SW480 (cell line): ENCODE measurements at regions not wholly inside any gene's neighbourhood (a gene's known extent, or its start where the extent isn't known, plus 50 kb on each side); places are given as distances from the start of the nearest gene placed in this dataset.

Source experiments
- DNase-seq: peaks from one replicate; pipeline ENCODE4 v3.0.0-alpha.2; 2016; ENCODE audit warnings: low spot score

- no peak for DNase-seq
Measured at GRCh38 chr16:7093511-7093910, 239.1 kb upstream of the RBFOX1 start.

DNA sequence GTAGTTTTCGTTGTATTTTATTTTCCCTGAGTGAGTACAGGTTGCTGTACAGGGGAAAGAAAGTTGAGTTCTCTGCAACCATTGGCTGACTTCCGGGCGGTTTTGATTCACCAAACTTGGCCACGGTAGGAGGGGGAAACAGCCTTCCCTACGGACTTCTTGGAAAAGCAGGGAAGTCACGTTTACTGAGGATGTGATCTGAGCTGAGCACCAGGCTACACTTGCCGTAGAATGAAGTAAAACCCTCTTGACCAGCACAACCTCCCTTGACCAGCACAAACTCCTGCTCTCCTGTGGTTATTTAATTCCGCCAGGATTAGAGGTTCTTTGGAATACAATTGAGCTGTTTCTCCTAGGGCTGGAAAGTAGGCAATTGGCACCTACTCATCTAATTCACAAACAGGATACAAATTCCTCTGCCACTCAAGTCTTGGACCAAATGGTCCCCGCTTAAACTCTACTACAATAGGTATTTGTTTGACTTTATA is 242.0 kb upstream of the RBFOX1 start:
- no peak for DNase-seq

GRCh38 chr16:7089751-7090150 is 242.9 kb upstream of the RBFOX1 start:
- no peak for DNase-seq

- no peak for DNase-seq
Measured at GRCh38 chr16:7088711-7089110, 243.9 kb upstream of the RBFOX1 start.

DNA sequence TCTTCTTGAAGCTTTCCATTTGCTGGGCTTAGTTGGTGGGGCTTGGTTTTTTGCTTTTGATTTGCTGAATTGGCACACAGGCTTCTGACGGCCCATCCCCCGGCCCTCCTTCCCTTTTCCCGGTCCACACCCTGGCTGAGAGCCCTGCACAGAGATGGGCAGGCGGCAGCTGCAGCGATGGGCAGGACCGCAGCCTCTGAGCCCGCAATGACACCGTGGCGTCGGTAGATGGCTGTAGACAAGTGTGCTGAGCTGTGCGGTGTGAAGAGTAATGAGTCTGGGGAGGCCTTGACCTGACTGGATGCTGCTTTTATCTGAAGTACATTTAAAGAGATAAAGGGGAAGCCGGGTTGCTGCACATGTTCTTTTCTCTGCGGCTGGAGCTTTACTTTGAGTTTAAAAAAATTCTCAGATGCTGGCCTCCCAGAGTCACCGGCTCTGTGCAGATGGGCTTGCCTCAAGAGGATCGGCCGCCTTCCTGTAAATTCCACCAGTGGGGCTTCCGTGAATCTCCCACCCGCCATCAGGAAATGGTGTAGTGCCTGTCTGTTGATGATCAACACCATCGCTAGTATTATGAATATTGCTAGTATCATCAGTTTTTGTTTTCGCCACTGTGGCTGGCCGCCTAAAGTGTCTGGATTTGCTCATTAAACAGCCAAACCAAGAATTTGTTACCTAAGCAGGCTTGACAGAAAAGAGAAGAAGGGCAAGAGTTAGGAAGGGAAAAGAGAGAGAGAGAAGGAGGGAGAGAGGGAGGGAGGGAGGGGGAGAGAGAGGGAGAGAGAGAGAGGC is 245.6 kb upstream of the RBFOX1 start:
- peak; percentile 29 for DNase-seq

GRCh38 chr16:7085776-7086175 is 246.9 kb upstream of the RBFOX1 start:
- DNase-seq, result no peak

- no peak for DNase-seq
Measured at GRCh38 chr16:7083096-7083495, 249.5 kb upstream of the RBFOX1 start.

DNA sequence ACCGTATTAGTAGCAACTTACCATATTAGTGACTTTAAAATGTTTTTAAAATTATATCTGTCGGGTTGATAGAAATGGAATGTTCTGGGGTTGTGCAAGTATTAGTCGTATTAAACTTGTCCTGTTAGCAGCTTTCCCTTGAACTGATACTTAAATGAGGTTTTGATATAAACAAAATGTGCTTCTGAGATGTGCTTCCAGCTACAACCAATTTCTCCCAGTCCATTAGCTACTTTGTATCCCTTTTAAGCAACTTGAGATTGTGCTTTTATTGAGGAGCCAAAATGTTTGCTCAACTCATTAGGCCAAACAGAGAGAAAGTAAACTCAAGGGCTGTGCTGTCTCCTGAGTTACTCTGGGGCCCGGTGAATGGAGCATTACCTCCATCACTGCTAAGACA is 255.0 kb upstream of the RBFOX1 start:
- no peak for DNase-seq

DNA sequence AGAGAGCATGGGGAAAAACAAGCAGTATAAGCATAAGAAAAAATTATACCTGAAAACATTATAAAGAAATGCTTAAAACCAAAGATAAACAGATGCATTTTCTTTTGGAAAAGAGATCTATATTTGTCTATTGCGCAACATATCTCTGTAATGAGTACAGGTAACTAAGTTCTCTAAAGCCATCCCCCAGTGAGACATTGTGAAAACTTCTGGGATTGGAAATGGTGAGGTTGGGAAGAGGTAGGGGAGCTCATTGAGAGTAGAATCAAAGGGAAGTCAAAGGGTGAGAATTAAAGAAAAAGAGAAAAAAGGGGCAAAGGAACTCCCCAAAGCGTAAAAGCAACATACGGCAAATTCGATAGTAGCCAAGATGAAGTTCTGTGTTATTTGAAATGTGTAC is 257.9 kb upstream of the RBFOX1 start:
- DNase-seq, result no peak

DNA sequence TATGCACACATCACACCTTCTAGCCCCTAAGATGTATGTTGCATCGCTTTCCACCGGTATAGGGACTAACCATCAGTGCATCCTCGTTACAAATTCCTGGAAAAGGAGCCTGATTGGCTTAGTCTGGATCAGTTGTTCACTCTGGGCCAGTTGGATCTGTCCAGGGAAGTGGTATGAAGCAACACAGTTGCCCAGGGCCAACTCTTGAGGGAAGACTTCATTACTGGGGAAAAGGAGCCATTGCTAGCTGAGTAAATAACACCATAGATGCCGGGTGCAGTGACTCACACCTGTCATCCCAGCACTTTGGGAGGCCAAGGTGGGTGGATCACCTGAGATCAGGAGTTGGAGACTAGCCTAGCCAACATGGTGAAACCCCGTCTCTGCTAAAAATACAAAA is 275.2 kb upstream of the RBFOX1 start:
- no peak for DNase-seq

- DNase-seq, result no peak
Measured at GRCh38 chr16:7055443-7055842, 277.2 kb upstream of the RBFOX1 start.

DNA sequence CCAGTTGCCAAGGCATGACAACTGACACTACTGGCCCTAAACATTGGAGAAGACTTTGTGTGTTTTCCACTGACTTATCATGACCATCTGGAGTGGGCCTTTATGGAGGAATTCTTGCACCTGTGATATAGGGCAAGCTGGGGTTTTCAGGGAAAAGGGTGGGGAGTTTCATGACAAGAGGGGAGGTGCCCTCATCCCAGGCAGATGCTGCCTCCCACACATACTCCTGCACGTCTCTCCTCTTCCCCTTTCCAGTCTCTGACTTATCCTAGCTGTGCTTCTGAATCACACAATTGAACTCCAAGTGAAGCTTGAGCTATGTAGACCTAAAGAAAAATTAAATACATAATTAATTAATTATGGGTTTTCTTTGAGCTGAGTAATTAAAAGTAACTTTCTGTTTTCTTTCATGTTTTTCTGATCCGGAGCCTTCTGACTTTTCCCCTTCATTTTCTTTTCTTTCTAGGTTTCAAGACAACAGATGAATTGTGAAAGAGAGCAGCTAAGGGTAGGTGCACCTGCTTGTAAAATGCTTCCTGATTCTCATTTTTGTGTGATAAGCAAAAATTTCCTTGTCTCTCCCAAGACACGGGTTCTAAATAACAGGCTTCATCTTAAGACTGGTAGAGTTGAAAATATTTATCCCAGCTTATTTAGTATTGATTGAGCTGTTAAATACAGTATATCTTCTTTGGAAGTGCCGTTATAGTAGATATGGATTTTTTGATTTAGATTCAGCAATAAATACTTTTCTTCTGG is 280.9 kb upstream of the RBFOX1 start:
- DNase-seq, result no peak

DNA sequence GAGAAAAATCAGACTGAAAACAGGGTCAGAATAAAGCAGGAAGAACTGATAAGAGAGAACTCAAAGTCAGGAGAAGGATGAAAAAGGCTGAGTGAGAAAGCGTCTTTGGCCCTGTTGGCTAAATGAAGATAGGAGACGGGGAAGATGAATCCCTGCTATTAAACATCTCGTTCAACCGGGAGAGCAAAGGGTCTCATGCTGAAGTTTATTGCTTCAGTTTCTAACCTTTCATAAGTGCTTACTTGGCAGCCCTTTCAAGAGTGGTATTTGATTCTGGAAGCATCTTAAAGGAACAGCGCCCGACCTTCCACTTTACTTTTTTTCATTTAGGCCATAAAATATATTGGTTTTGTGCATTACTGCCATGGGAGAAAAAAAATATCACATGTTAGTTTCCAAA is 288.3 kb upstream of the RBFOX1 start:
- DNase-seq, result no peak

DNA sequence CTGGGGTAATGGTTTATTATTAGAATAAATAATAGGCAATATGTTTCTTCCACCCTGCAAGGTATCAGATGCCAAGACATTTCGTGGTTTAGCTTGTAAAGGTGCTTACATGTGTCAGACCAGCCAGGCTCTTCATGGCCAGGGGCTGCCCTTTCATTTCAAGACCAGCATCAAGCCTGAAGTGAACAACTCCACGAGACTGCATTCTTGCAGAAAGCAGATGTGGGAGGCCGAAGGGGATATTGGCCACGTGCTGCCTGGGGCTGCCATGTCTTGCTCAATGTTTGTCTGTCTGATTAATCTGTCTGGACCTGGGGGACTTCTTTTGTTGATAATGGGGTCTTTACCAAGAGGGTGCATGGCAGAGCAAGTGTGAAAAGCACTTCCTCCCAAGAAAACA is 294.2 kb upstream of the RBFOX1 start:
- DNase-seq, result no peak

DNA sequence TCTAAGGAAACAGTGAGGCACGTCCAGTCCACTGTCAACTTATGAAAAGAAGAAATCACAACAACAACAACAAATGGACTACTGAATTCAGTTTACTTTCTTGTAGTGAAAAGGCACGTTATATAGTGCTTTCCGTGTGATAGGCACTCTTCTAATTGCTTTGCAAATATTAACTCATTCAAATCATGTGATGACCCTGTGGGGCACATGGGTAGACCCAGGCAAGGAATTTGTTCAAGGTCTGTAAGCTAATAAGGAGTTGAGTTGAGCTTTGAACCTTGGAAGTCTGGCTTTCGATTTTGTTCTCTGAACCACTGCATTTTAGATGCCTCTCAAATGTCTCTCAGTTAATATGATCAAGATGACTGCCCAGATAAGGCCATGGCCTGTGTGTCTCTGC is 295.1 kb upstream of the RBFOX1 start:
- DNase-seq, result no peak

DNA sequence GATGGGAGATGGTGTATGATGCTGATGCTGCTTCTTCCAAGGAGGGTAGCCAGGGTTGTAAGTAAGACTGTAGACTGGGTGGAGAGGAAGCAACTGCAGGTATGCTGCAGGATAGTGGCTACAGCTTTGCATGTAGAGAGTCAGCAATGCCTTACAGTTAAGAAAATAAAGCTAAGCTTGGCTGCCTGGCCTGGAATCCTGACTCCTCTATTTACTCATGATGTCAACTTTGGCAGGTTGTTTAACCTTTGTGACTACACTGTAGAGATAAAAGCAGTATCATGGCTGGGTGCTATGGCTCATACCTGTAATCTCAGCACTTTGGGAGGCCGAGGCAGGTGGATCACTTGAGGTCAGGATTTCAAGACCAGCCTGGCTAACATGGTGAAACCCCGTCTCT is 301.6 kb upstream of the RBFOX1 start:
- no peak for DNase-seq

DNA sequence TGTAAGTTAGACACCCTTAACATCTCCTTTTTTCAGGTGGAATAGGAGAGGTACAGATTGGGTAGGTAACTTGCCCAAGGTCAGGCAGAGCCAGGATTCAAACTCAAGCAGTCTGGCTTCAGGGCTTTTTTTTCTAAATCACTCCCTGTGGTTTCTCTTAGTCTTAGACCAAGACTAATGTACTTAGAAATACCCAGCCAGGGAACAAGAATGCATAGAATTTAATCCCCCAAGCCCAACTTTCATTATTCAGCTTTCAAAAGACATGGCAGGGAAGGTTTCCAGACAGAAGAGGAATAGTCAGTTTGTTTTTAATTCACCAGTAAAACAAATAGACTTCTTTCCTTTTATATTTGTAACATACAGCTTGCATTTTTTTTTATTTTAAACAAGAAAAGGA is 305.2 kb upstream of the RBFOX1 start:
- no peak for DNase-seq

DNA sequence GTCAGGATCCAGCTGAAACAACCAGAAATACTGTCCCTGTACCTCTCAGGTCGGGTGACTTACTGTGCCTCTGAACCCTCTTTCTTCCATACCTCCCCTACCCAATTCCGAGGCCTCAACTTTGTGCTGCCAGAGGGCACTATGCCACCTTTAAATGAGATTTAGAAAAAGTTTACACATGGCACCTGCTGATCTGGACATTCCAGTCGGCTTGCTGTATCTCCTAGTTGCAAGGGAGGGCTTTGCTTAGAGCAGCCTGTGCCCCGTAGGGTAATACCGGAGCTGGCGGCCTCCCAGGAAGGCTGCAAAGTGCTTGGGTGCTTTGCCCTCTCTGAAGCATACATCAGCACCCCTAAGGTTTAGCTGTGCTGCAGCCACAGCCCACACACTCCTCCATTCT is 306.0 kb upstream of the RBFOX1 start:
- no peak for DNase-seq

GRCh38 chr16:7025616-7026190 is 306.9 kb upstream of the RBFOX1 start:
- peak; percentile 47 for DNase-seq

DNA sequence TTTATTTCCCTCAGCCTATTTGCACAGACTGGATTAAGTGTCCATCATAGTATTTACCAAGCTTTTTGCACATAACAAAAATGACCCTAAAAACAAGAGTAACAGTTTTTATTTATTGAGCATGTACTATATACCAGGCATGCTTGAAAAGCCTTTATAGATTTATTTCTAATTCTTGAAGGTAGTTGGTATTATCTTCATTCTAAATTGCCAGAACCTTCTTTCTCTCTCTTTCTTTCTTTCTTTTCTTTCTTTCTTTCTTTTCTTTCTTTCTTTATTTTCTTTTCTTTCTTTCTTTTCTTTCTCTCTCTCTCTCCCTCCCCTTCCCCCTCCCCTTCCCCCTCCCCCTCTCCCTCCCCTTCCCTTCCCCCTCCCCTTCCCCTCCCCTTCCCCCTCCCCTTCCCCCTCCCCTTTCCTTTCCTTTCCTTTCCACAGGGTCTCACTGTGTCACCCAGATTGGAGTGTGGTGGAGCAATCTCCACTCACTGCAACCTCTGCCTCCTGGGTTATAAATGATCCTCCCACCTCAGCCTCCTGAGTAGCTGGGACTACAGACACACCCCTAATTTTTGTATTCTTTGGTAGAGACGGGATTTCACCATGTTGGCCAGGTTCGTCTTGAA is 310.9 kb upstream of the RBFOX1 start:
- no peak for DNase-seq

DNA sequence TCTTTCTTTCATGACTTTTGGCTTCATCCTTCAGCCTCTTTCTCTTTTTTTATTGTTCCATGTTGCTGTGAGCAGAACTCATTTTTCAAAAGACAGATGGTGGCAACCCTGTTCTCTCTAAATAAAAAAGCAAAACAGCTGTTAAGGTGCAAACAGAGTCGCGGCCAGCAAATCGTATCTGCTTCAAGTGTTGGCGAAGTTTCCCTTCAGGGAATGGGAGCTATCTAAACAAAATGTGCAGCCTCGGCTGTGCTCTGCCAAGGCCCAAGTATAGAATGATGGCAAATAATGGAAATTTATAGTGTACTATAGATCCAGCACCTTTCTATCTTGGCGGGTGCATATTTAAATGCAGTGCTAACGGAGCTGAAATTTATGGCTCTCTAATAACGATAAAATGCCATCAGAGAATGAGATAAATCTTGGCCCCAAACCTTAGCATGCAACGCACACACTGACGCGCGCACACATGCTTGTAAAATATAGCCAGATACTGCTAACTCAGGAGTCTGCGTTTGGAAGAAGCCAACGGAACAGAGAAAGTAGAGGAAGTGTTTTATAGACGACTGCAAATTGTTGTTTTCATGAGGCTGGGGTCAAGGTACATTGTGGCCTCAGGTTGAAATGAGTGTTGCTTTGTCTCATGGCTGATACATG is 315.5 kb upstream of the RBFOX1 start:
- DNase-seq, result no peak

GRCh38 chr16:7014756-7015155 is 317.9 kb upstream of the RBFOX1 start:
- DNase-seq, result no peak
